Neural progenitor cell (in vitro differentiated cells): ENCODE measurements at regions not wholly inside any gene's neighbourhood (a gene's known extent, or its start where the extent isn't known, plus 50 kb on each side); places are given as distances from the start of the nearest gene placed in this dataset.

Experiments
- DNase-seq: peaks from one replicate; pipeline ENCODE4 v3.0.0-alpha.2; 2016; ENCODE audit warnings: low spot score
- H2AFZ ChIP-seq: fragments of 200-600 bp; sonication (generic); replicated peaks from 2 replicates; pipeline ENCODE4 v1.6.1; 2016; ENCODE audit warnings: antibody characterized with exemption
- H3F3A ChIP-seq: fragments of 200-600 bp; sonication (generic); 2 replicates; pipeline ENCODE4 v1.6.1; 2016; ENCODE audit warnings: antibody characterized with exemption, low read depth
- H3K27ac ChIP-seq: fragments of 200-600 bp; sonication (generic); 2 replicates; pipeline ENCODE4 v1.5.1; 2016; ENCODE audit warnings: mild to moderate bottlenecking
- H3K27me3 ChIP-seq: fragments of 200-600 bp; sonication (generic); 2 replicates; pipeline ENCODE4 v1.6.1; 2016; ENCODE audit warnings: mild to moderate bottlenecking, moderate library complexity
- H3K36me3 ChIP-seq: fragments of 200-600 bp; sonication (generic); 2 replicates; pipeline ENCODE4 v1.5.1; 2016
- H3K4me1 ChIP-seq: fragments of 200-600 bp; sonication (generic); 2 replicates; pipeline ENCODE4 v1.6.1; 2016; ENCODE audit warnings: mixed run types
- H3K4me2 ChIP-seq: fragments of 200-600 bp; sonication (generic); 2 replicates; pipeline ENCODE4 v1.6.1; 2016
- H3K4me3 ChIP-seq: fragments of 200-600 bp; sonication (generic); 2 replicates; pipeline ENCODE4 v1.5.1; 2016
- H3K79me2 ChIP-seq: fragments of 200-600 bp; sonication (generic); 2 replicates; pipeline ENCODE4 v1.6.1; 2016; ENCODE audit warnings: low read depth
- H3K9ac ChIP-seq: fragments of 200-600 bp; sonication (generic); 2 replicates; pipeline ENCODE4 v1.6.1; 2016
- H3K9me3 ChIP-seq: fragments of 200-600 bp; sonication (generic); 2 replicates; pipeline ENCODE4 v1.5.1; 2016; ENCODE audit warnings: low read depth
- H4K20me1 ChIP-seq: fragments of 200-600 bp; sonication (generic); 2 replicates; pipeline ENCODE4 v1.6.1; 2016; ENCODE audit warnings: low read depth
- H3K27ac Mint-ChIP-seq: 3 replicates; pipeline ENCODE4 v1.8.0; 2021; ENCODE audit warnings: mixed read lengths
- H3K27me3 Mint-ChIP-seq: 2 replicates; pipeline ENCODE4 v1.8.0; 2022; ENCODE audit warnings: low read depth, mild to moderate bottlenecking, inconsistent platforms, moderate library complexity, mixed read lengths; ENCODE audit not compliant: insufficient read depth
- H3K36me3 Mint-ChIP-seq: 3 replicates; pipeline ENCODE4 v1.8.0; 2021; ENCODE audit warnings: mixed read lengths
- H3K4me1 Mint-ChIP-seq: 3 replicates; pipeline ENCODE4 v1.8.0; 2021; ENCODE audit warnings: mixed read lengths
- H3K4me3 Mint-ChIP-seq: 3 replicates; pipeline ENCODE4 v1.8.0; 2021; ENCODE audit warnings: mild to moderate bottlenecking, moderate library complexity, mixed read lengths
- H3K9me3 Mint-ChIP-seq: 3 replicates; pipeline ENCODE4 v1.8.0; 2020; ENCODE audit warnings: mixed read lengths
- EZH2 ChIP-seq: fragments of 200-600 bp; sonication (generic); IDR thresholded peaks from 2 replicates; pipeline ENCODE4 v1.6.1; 2017; ENCODE audit warnings: antibody characterized with exemption, mild to moderate bottlenecking, moderate library complexity
- EZH2phosphoT487 ChIP-seq: fragments of 200-600 bp; sonication (generic); IDR thresholded peaks from 2 replicates; pipeline ENCODE4 v1.6.1; 2017; ENCODE audit warnings: antibody characterized with exemption
- TF ChIP-seq, protein P1 (sequence below): fragments of 200-600 bp; sonication (generic); IDR thresholded peaks from 2 replicates; pipeline ENCODE4 v1.5.1; 2017; ENCODE audit warnings: antibody characterized with exemption, mild to moderate bottlenecking

DNA sequence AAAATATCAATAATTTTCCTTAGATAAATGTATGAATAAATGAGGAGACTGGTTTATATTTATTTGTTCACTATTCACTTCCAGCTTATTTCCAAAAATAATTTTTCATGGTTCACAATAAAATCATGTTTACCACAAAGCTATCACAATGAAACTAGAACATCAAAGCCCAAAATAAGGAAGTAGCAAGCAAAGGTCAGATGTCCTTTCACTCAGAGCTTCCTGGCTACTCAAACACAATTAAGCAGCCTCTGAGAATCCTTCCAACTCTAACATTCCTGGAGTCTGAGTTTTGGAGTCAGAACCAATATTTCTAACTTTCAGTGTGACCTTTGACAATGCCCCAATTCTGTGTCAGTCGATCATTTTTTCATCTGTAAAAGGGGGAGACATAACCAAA is 527.0 kb downstream of the SOX6 start:
- DNase-seq: no peak
- H3K4me3 ChIP-seq: no peak overlapping the region
- Mint-ChIP-seq H3K9me3 (no peaks in the 10 kb centered on the region), H3K4me1 (peaks cover 59% of the 10 kb centered on the region), H3K27me3 (peaks cover 2% of the 10 kb centered on the region), H3K27ac (peak overlapping the region; percentile 20), H3K4me3 (no peak overlapping the region), H3K36me3 (peaks cover 2% of the 10 kb centered on the region)
- no peaks in the 10 kb centered on the region for H3K27me3 ChIP-seq
- no peak for TF ChIP-seq EZH2
- no peak for TF ChIP-seq EZH2phosphoT487
- TF ChIP-seq, protein P1, sequence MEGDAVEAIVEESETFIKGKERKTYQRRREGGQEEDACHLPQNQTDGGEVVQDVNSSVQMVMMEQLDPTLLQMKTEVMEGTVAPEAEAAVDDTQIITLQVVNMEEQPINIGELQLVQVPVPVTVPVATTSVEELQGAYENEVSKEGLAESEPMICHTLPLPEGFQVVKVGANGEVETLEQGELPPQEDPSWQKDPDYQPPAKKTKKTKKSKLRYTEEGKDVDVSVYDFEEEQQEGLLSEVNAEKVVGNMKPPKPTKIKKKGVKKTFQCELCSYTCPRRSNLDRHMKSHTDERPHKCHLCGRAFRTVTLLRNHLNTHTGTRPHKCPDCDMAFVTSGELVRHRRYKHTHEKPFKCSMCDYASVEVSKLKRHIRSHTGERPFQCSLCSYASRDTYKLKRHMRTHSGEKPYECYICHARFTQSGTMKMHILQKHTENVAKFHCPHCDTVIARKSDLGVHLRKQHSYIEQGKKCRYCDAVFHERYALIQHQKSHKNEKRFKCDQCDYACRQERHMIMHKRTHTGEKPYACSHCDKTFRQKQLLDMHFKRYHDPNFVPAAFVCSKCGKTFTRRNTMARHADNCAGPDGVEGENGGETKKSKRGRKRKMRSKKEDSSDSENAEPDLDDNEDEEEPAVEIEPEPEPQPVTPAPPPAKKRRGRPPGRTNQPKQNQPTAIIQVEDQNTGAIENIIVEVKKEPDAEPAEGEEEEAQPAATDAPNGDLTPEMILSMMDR: no peak
- H2AFZ ChIP-seq: peak overlapping the region; percentile 27
- no peak overlapping the region for H3K27ac ChIP-seq
- H3K79me2 ChIP-seq: no peaks in the 10 kb centered on the region
- no peaks in the 10 kb centered on the region for H3F3A ChIP-seq
- H3K4me2 ChIP-seq: no peak overlapping the region
- no peak overlapping the region for H3K9ac ChIP-seq
- H3K9me3 ChIP-seq: no peaks in the 10 kb centered on the region
- H4K20me1 ChIP-seq: no peaks in the 10 kb centered on the region
- H3K36me3 ChIP-seq: no peaks in the 10 kb centered on the region
- H3K4me1 ChIP-seq: peaks cover 32% of the 10 kb centered on the region

DNA sequence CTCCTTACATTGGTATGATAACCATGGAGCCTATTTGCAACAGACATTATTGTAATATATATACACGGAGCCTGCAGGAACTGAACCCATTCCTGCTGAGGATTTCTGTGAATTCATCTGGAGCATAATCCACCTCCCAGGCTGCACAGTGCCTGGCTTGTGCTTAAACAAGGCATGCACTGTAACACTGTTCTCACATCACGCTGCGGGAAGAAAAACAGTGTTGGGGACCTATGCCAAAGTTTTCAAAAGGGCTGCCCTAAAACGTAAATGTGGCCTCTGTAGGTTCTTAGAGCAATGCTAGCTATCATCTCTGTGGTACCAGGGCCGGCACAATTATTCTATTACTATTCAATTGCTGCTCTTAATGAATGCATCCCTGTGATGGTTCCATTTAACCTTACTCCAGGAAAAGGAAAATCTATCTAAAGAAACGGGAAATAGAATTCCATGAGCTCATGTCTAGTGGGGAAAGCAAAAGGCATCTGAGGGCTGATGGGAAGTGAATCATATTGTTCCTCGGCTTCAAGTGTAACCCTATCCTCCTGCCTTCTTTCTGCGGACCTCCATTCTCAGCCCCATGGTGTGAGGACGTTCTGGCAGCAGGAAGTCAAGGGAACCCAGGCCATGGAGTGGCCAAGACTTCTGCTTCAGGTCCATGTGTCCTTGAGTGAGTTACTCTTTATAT is 525.5 kb downstream of the SOX6 start:
- Histone ChIP-seq H3K4me3 (no peak overlapping the region), H3K9me3 (no peaks in the 10 kb centered on the region), H3K9ac (no peak overlapping the region), H3K79me2 (no peaks in the 10 kb centered on the region), H3K36me3 (no peaks in the 10 kb centered on the region), H3F3A (no peaks in the 10 kb centered on the region), H3K27me3 (no peaks in the 10 kb centered on the region), H3K4me2 (no peak overlapping the region), H4K20me1 (no peaks in the 10 kb centered on the region), H2AFZ (no peak overlapping the region), H3K4me1 (peaks cover 32% of the 10 kb centered on the region), H3K27ac (no peak overlapping the region)
- DNase-seq: no peak
- no peak overlapping the region for H3K4me3 Mint-ChIP-seq
- peak overlapping the region; percentile 95 for H3K27ac Mint-ChIP-seq
- TF ChIP-seq, protein P1: no peak
- TF ChIP-seq EZH2phosphoT487: no peak
- no peak for TF ChIP-seq EZH2
- no peaks in the 10 kb centered on the region for H3K9me3 Mint-ChIP-seq
- H3K27me3 Mint-ChIP-seq: peaks cover 4% of the 10 kb centered on the region
- peaks cover 55% of the 10 kb centered on the region for H3K4me1 Mint-ChIP-seq
- peaks cover 2% of the 10 kb centered on the region for H3K36me3 Mint-ChIP-seq

DNA sequence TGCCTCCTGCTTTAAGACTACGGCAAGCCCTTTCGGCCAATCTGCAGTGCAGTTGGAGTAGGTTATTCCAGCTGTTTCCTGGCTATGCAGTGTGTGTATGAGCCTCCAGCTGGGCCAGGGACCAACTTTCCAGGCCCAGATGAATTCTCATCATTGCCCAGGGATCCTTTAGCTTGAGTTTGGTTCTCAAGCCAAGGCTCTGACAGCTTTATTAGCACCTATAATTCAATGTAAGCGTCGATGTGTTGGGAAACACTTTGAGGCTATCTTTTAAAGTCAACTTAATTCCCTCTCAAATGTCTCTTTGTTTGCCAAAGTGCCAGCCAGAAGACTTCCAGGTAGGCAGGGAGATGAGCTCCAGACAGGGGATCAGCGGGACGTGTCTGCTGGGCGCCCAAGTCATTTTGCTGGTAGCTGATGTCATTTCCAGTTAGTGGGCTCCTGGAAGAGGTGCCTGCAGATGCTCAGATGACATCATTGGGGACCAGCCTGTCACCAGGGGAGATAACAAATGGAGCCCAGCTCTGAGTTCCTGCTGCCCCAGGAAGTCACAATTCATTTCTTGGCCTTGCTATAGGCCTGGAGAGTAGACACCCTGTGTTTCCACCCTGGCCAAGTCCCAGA is 520.4 kb downstream of the SOX6 start:
- H4K20me1 ChIP-seq: no peaks in the 10 kb centered on the region
- H3K9me3 ChIP-seq: no peaks in the 10 kb centered on the region
- H3K27ac Mint-ChIP-seq: no peak overlapping the region
- peaks cover 2% of the 10 kb centered on the region for H3K36me3 Mint-ChIP-seq
- H3K9ac ChIP-seq: no peak overlapping the region
- no peak for DNase-seq
- no peaks in the 10 kb centered on the region for H3F3A ChIP-seq
- H3K27me3 Mint-ChIP-seq: peaks cover 4% of the 10 kb centered on the region
- H3K4me3 Mint-ChIP-seq: no peak overlapping the region
- H3K9me3 Mint-ChIP-seq: no peaks in the 10 kb centered on the region
- no peaks in the 10 kb centered on the region for H3K36me3 ChIP-seq
- H3K4me1 ChIP-seq: peaks cover 18% of the 10 kb centered on the region
- TF ChIP-seq EZH2 (no peak), EZH2phosphoT487 (no peak)
- TF ChIP-seq, protein P1: no peak
- no peak overlapping the region for H3K4me3 ChIP-seq
- no peaks in the 10 kb centered on the region for H3K27me3 ChIP-seq
- no peak overlapping the region for H3K27ac ChIP-seq
- H3K4me1 Mint-ChIP-seq: peaks cover 30% of the 10 kb centered on the region
- H3K79me2 ChIP-seq: no peaks in the 10 kb centered on the region
- no peak overlapping the region for H3K4me2 ChIP-seq
- H2AFZ ChIP-seq: no peak overlapping the region
